T-cell (primary cell): ENCODE measurements at regions not wholly inside any gene's neighbourhood (a gene's known extent, or its start where the extent isn't known, plus 50 kb on each side); places are given as distances from the start of the nearest gene placed in this dataset.
"Not testable (repeated sequence)": the region's sequence is repeated elsewhere in the genome, so short reads cannot be mapped to it uniquely, and the experiment has no call there.

ENCODE experiments used
- ATAC-seq, 4 experiments: fragments of 200-7000 bp in 3 of 4; fragments of 150-1000 bp in 1 of 4; cut with Tn5 transposase; replicated peaks in 1 of 4; 1 replicate in 3 of 4; 2 replicates in 1 of 4; pipeline ENCODE4 v1.10.0; 2021; ENCODE audit warnings: moderate library complexity in 3 of 4, mild to moderate bottlenecking in 2 of 4, moderate number of reproducible peaks in 1 of 4
- CTCF ChIA-PET, 2 donors: fragments of 300-600 bp; sonication (Branson Sonifier 250); formaldehyde crosslinking; loops; one replicate each; lab custom pipeline; 2022; ENCODE audit warnings: antibody characterized with exemption in 2 of 2; lab: Charles Lee
- POLR2A ChIA-PET, 2 donors: fragments of 300-600 bp; sonication (Branson Sonifier 250); formaldehyde crosslinking; loops; one replicate each; lab custom pipeline; 2022; ENCODE audit warnings: antibody characterized with exemption in 2 of 2; lab: Charles Lee
- DNase-seq, 35 experiments: peaks; one replicate each; pipeline versions ENCODE4 v3.0.0 to v3.0.0-alpha.2; 2013 to 2023
- H3K27ac ChIP-seq: one replicate; pipeline ENCODE4 v1.5.1; 2013; ENCODE audit warnings: low read length
- H3K27me3 ChIP-seq, 2 experiments: replicated peaks in 1 of 2; 1 replicate in 1 of 2; 2 replicates in 1 of 2; pipeline versions ENCODE4 v1.6.1 to v1.7.0; 2013; ENCODE audit warnings: low read length in 1 of 2, mixed read lengths in 1 of 2; ENCODE audit not compliant: control insufficient read depth in 2 of 2, insufficient read depth in 2 of 2; ENCODE audit errors: extremely low read depth in 1 of 2
- H3K36me3 ChIP-seq, 2 donors: 1 replicate in 1 of 2; 2 replicates in 1 of 2; pipeline versions ENCODE4 v1.6.1 to v1.7.0; 2013; ENCODE audit warnings: low read length in 1 of 2; ENCODE audit not compliant: control insufficient read depth in 2 of 2, insufficient read depth in 1 of 2; ENCODE audit errors: extremely low read depth in 1 of 2
- H3K4me1 ChIP-seq, 2 experiments: 1 replicate in 1 of 2; 2 replicates in 1 of 2; pipeline versions ENCODE4 v1.6.1 to v1.7.0; 2013; ENCODE audit warnings: low read length in 2 of 2, mixed read lengths in 1 of 2; ENCODE audit not compliant: insufficient read depth in 2 of 2, control insufficient read depth in 1 of 2; ENCODE audit errors: extremely low read depth in 1 of 2
- H3K4me3 ChIP-seq, 2 donors: 1 replicate in 1 of 2; 2 replicates in 1 of 2; pipeline versions ENCODE4 v1.5.1 to v1.7.0; 2013; ENCODE audit warnings: mild to moderate bottlenecking in 2 of 2, low read length in 1 of 2, moderate library complexity in 1 of 2; ENCODE audit not compliant: control insufficient read depth in 1 of 2; ENCODE audit errors: extremely low read depth in 1 of 2
- H3K9me3 ChIP-seq: 2 replicates; pipeline ENCODE4 v1.7.0; 2013
- H3K27ac Mint-ChIP-seq, 2 donors: one replicate each; pipeline ENCODE4 v1.8.0; 2020 to 2021; ENCODE audit warnings: mild to moderate bottlenecking in 2 of 2, mixed read lengths in 2 of 2
- H3K27me3 Mint-ChIP-seq, 2 donors: one replicate each; pipeline ENCODE4 v1.8.0; 2021 to 2022; ENCODE audit warnings: mixed read lengths in 2 of 2
- H3K36me3 Mint-ChIP-seq: one replicate; pipeline ENCODE4 v1.8.0; 2021; ENCODE audit warnings: mixed read lengths
- H3K4me1 Mint-ChIP-seq, 3 donors: one replicate each; pipeline ENCODE4 v1.8.0; 2020 to 2022; ENCODE audit warnings: mixed read lengths in 3 of 3, mild to moderate bottlenecking in 1 of 3
- H3K4me3 Mint-ChIP-seq, 3 donors: one replicate each; pipeline ENCODE4 v1.8.0; 2020 to 2022; ENCODE audit warnings: mild to moderate bottlenecking in 3 of 3, mixed read lengths in 3 of 3, moderate library complexity in 3 of 3
- H3K9me3 Mint-ChIP-seq, 3 donors: one replicate each; pipeline ENCODE4 v1.8.0; 2020 to 2022; ENCODE audit warnings: mixed read lengths in 3 of 3
- WGBS: methylation state at CpG from one replicate; pipeline ENCODE4 v1.1.5; 2013; ENCODE audit warnings: missing lambda C conversion rate; ENCODE audit not compliant: insufficient coverage; 5-methylcytosine and 5-hydroxymethylcytosine counted together

DNA sequence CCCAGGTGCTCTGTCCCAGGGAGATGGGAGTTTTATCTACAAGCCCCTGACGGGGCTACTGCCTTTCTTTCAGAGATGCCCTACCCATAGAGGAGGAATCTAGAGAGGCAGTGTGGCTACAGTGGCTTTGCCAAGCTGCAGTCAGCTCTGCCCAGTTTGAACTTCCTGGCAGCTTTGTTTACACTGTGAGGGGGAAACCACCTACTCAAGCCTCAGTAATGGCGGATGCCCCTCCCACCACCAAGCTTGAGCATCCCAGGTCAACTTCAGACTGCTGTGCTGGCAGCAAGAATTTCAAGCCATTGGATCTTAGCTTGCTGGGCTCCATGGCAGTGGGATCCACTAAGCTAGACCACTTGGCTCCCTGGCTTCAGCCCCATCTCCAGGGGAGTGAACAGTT is 53.1 kb upstream of the TMEM252 start:
- not testable (repeated sequence) for DNase-seq, H3K36me3 Mint-ChIP-seq, ATAC-seq, H3K4me3 Mint-ChIP-seq, H3K4me3 ChIP-seq, H3K4me1 Mint-ChIP-seq, H3K4me1 ChIP-seq, H3K9me3 ChIP-seq, H3K27ac ChIP-seq, H3K36me3 ChIP-seq, H3K27ac Mint-ChIP-seq
- Mint-ChIP-seq H3K9me3 (peaks cover 0 to 14% (median 6%) of the 10 kb centered on the region in 3 donors), H3K27me3 (peaks cover 0 to 16% of the 10 kb centered on the region in 2 donors)
- H3K27me3 ChIP-seq = peaks cover 0 to 21% of the 10 kb centered on the region in 2 experiments
- WGBS = no CpG with 5 or more reads among the region's 2 CpGs
- ChIA-PET CTCF (interaction anchor here (0.6 to 0.7 kb wide), 2 partner anchors 58 to 408 kb away, joined by 3 to 9 read pairs; no protein-coding TSS in a partner anchor), POLR2A (interaction anchor here in 1 of 2 donors (0.6 kb wide), 1 partner anchor 38 kb away, joined by 4 read pairs; no protein-coding TSS in a partner anchor)

DNA sequence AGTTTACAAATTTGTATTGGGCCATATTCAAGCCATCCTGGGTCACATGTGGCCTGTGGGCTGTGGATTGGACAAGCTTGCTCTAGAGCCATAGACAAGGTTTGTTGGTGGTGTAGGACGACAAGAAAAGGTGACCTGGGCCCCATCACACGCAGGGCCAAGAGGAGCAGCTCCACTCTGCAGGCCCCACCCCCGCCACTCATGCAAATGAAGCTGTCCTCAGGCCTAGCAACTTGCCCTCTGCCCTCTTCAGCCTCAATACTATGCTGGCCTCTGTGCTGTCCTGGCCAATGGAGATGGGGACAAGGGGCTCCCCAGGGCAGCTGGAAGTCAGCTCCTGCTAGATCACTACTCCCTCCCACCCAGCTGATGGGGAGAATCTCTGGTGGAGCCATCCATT is 55.2 kb upstream of the TMEM252 start:
- H3K27me3 ChIP-seq = peaks cover 0 to 21% of the 10 kb centered on the region in 2 experiments
- ChIA-PET CTCF (interaction anchor here in 1 of 2 donors (0.6 to 0.9 kb wide), 2 partner anchors 12 to 406 kb away, joined by 3 to 4 read pairs; no protein-coding TSS in a partner anchor), POLR2A (interaction anchor here in 1 of 2 donors (0.6 kb wide), 1 partner anchor 123 kb away, joined by 4 read pairs; no protein-coding TSS in a partner anchor)
- H3K9me3 ChIP-seq = no peaks in the 10 kb centered on the region
- no peak overlapping the region for H3K4me3 ChIP-seq
- H3K4me3 Mint-ChIP-seq = no peak overlapping the region
- no CpG with 5 or more reads among the region's 3 CpGs for WGBS
- no peak overlapping the region for H3K27ac ChIP-seq
- no peaks in the 10 kb centered on the region for H3K4me1 Mint-ChIP-seq
- H3K36me3 Mint-ChIP-seq = no peaks in the 10 kb centered on the region
- peaks cover 9 to 26% of the 10 kb centered on the region in 2 donors for H3K27me3 Mint-ChIP-seq
- no peak overlapping the region for H3K27ac Mint-ChIP-seq
- no peaks in the 10 kb centered on the region for H3K36me3 ChIP-seq
- ATAC-seq (no peak), DNase-seq (no peak)
- no peaks in the 10 kb centered on the region for H3K4me1 ChIP-seq
- H3K9me3 Mint-ChIP-seq = peaks cover 0 to 6% (median 0%) of the 10 kb centered on the region in 3 donors

DNA sequence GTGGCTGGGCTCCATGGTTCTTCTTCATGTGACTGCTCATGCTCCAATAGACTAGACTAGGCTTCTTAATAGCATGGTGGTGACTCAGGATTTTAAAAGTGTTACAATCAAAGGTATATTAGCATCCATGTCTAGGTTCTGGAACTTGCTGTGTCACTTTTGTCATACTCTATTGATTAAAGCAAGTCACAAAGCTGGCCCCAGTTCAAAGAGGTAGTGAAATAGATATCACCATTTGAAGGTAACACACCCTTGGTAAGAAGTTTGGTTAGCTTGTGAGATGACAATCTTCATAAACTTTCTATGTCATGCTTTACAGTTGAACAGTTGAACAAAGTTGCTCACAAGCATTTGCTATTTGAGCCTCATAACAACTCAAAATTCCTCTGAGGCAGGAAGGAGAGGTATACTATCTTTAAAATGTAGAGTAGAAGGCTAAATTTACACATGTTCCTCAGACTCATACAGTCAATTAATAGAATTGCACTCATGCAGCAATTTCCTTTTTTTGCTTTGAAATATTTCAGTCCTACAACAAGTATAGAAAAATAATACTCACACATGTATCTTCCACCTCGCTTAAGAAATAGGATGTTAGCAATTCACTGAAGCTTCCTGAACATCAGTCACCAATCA is 56.8 kb upstream of the TMEM252 start:
- Histone ChIP-seq H3K9me3 (no peaks in the 10 kb centered on the region), H3K36me3 (no peaks in the 10 kb centered on the region), H3K27ac (no peak overlapping the region), H3K4me1 (no peaks in the 10 kb centered on the region), H3K4me3 (no peak overlapping the region), H3K27me3 (peaks cover 0 to 21% of the 10 kb centered on the region in 2 experiments)
- no CpG with 5 or more reads among the region's 1 CpG for WGBS
- CTCF ChIA-PET = no interaction called here
- peaks cover 0 to 4% (median 0%) of the 10 kb centered on the region in 3 donors for H3K9me3 Mint-ChIP-seq
- DNase-seq = no peak
- ATAC-seq = no peak
- H3K27me3 Mint-ChIP-seq = peaks cover 11 to 32% of the 10 kb centered on the region in 2 donors
- POLR2A ChIA-PET = no interaction called here
- no peaks in the 10 kb centered on the region for H3K36me3 Mint-ChIP-seq
- H3K27ac Mint-ChIP-seq = no peak overlapping the region
- H3K4me1 Mint-ChIP-seq = no peaks in the 10 kb centered on the region
- no peak overlapping the region for H3K4me3 Mint-ChIP-seq

DNA sequence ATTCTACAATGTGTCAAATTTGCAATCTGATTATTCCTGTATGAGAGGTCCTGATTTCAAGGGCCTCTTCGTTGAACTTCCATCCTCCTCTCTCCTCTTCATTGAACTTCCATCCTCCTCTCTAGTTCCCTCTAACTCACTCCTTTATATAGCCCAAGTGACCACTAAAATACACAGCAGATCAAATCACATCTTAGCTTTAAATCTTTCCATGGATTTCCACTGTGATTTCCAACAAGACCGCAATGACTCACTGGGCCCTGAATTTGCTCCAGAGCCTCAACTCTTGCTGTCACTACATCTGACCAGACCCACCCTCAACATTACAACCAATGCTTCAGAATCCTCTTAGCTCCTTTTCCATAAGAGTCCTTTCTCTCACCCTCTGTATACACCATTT is 59.1 kb upstream of the TMEM252 start:
- Mint-ChIP-seq H3K36me3 (no peaks in the 10 kb centered on the region), H3K4me3 (no peak overlapping the region), H3K4me1 (no peaks in the 10 kb centered on the region), H3K27ac (no peak overlapping the region), H3K9me3 (peaks cover 0 to 4% (median 0%) of the 10 kb centered on the region in 3 donors), H3K27me3 (peaks cover 11 to 40% of the 10 kb centered on the region in 2 donors)
- 85% methylated on average over 2 of the region's 2 CpGs for WGBS
- H3K4me3 ChIP-seq = no peak overlapping the region
- ATAC-seq = no peak
- H3K9me3 ChIP-seq = no peaks in the 10 kb centered on the region
- no peaks in the 10 kb centered on the region for H3K4me1 ChIP-seq
- H3K27ac ChIP-seq = no peak overlapping the region
- DNase-seq = no peak
- CTCF ChIA-PET = no interaction called here
- no peaks in the 10 kb centered on the region for H3K36me3 ChIP-seq
- H3K27me3 ChIP-seq = peaks cover 0 to 14% of the 10 kb centered on the region in 2 experiments
- POLR2A ChIA-PET = no interaction called here

DNA sequence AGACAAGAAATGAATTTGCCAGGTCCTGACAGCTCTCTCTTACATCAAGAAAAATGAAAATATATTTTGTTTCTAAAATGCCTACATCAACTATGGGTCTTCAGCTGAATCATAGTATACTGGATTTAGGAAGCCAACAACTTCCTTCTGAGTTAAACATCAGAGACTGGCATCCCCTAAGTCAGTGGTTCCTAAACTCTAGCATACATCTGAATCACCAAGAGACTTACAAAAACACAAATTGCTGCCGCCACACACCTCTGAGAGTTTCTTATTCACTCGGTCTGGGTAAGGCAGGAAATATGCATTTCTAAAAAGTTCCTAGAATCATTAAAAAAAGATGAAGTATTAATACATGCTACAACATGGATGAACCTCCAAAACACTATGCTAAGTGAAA is 60.4 kb upstream of the TMEM252 start:
- no peak overlapping the region for H3K4me3 ChIP-seq
- no peaks in the 10 kb centered on the region for H3K9me3 Mint-ChIP-seq
- H3K36me3 ChIP-seq = no peaks in the 10 kb centered on the region
- ChIA-PET POLR2A (interaction anchor here in 1 of 2 donors (0.6 kb wide), 1 partner anchor 40 kb away, joined by 8 read pairs; no protein-coding TSS in a partner anchor), CTCF (no interaction called here)
- ATAC-seq = no peak
- H3K9me3 ChIP-seq = no peaks in the 10 kb centered on the region
- no peak overlapping the region for H3K27ac ChIP-seq
- H3K36me3 Mint-ChIP-seq = no peaks in the 10 kb centered on the region
- DNase-seq = no peak
- no peaks in the 10 kb centered on the region for H3K4me1 Mint-ChIP-seq
- no peak overlapping the region for H3K4me3 Mint-ChIP-seq
- peaks cover 11 to 33% of the 10 kb centered on the region in 2 donors for H3K27me3 Mint-ChIP-seq
- no CpG with 5 or more reads among the region's 2 CpGs for WGBS
- H3K27me3 ChIP-seq = peaks cover 0 to 5% of the 10 kb centered on the region in 2 experiments
- no peaks in the 10 kb centered on the region for H3K4me1 ChIP-seq
- H3K27ac Mint-ChIP-seq = no peak overlapping the region

DNA sequence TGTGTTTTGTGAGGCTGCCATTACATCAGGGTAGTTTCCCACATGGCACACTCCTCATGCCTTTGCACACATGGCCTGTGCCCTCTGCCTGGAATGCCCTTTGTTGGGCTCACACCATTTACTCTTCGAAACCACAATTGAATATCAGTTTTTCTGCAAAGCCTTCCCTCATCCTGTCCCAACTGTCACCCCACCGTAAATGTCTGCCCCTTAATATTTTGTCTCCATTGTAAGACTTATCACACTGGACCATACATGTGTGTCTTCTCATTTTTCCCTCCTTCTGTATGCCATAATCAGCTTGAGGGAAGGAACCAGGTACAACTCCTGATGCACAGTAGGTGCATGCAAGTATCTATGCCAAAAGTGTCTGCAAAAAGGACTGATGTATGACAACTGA is 62.7 kb upstream of the TMEM252 start:
- H3K4me3 Mint-ChIP-seq = no peak overlapping the region
- H3K27me3 Mint-ChIP-seq = peaks cover 13 to 31% of the 10 kb centered on the region in 2 donors
- ChIA-PET POLR2A (no interaction called here), CTCF (no interaction called here)
- H3K9me3 Mint-ChIP-seq = no peaks in the 10 kb centered on the region
- Histone ChIP-seq H3K9me3 (no peaks in the 10 kb centered on the region), H3K4me1 (no peaks in the 10 kb centered on the region), H3K4me3 (no peak overlapping the region), H3K27ac (no peak overlapping the region), H3K27me3 (no peaks in the 10 kb centered on the region), H3K36me3 (no peaks in the 10 kb centered on the region)
- H3K27ac Mint-ChIP-seq = no peak overlapping the region
- no peaks in the 10 kb centered on the region for H3K36me3 Mint-ChIP-seq
- WGBS = 68% methylated on average over 2 of the region's 2 CpGs
- ATAC-seq = no peak
- H3K4me1 Mint-ChIP-seq = no peaks in the 10 kb centered on the region
- no peak for DNase-seq
